Stomach (tissue), 4 donors: ENCODE measurements at regions not wholly inside any gene's neighbourhood (a gene's known extent, or its start where the extent isn't known, plus 50 kb on each side); places are given as distances from the start of the nearest gene placed in this dataset.

ENCODE experiments used
- CTCF ChIP-seq, 7 experiments: fragments of 450-650 bp in 4 of 7; fragments of 200-600 bp in 3 of 7; sonication (generic) in 3 of 7; IDR thresholded peaks; one replicate each; pipeline ENCODE4 v1.5.1; 2016 to 2019; ENCODE audit warnings: antibody characterized with exemption in 7 of 7, control low read depth in 2 of 7, mild to moderate bottlenecking in 1 of 7
- POLR2A ChIP-seq, 4 donors: fragments of 450-650 bp; IDR thresholded peaks; one replicate each; pipeline ENCODE4 v1.6.1; 2016; ENCODE audit warnings: antibody characterized with exemption in 4 of 4, control low read depth in 2 of 4, mild to moderate bottlenecking in 1 of 4, moderate library complexity in 1 of 4
- POLR2AphosphoS5 ChIP-seq, 3 donors: sonication (generic); formaldehyde crosslinking; IDR thresholded peaks; one replicate each; pipeline ENCODE4 v1.6.1; 2016; ENCODE audit warnings: antibody characterized with exemption in 3 of 3

DNA sequence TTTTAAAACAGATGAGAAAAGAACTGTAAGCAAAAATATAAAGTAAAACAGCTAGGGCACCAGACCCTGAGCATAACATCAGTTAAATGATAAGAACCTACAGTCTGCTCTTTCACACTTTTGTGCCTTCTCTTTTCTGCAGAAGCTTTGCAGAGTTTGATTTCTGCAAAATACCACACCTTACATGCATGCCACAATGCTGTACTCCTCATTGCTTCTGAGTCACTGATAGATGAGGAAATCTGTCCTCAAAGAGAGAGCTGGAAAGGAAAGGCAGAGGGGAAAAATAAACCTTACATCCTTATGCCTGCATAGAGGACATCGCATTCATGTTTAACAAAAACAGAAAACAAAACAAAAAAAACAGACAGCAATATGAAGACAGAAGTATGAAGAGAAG is 142.9 kb downstream of the ATPSCKMT start:
- TF ChIP-seq CTCF (IDR thresholded peaks at IDR 0.05) (no peak), POLR2AphosphoS5 (IDR thresholded peaks at IDR 0.05) (no peak), POLR2A (IDR thresholded peaks at IDR 0.05) (no peak)
